Fibroblast of mammary gland (primary cell): ENCODE measurements at regions not wholly inside any gene's neighbourhood (a gene's known extent, or its start where the extent isn't known, plus 50 kb on each side); places are given as distances from the start of the nearest gene placed in this dataset.

ENCODE experiments used
- DNase-seq: peaks from one replicate; pipeline ENCODE4 v3.0.0-alpha.2; 2010; ENCODE audit warnings: low read depth
- H3K4me3 ChIP-seq: 2 replicates; pipeline ENCODE4 v1.5.1; 2011; ENCODE audit warnings: low read depth, mild to moderate bottlenecking, low read length, moderate library complexity; ENCODE audit not compliant: control insufficient read depth
- CTCF ChIP-seq: conservative IDR thresholded peaks from 2 replicates; pipeline ENCODE4 v1.5.1; 2011; ENCODE audit warnings: low read depth, low read length, inconsistent platforms; ENCODE audit not compliant: control insufficient read depth, insufficient read depth

DNA sequence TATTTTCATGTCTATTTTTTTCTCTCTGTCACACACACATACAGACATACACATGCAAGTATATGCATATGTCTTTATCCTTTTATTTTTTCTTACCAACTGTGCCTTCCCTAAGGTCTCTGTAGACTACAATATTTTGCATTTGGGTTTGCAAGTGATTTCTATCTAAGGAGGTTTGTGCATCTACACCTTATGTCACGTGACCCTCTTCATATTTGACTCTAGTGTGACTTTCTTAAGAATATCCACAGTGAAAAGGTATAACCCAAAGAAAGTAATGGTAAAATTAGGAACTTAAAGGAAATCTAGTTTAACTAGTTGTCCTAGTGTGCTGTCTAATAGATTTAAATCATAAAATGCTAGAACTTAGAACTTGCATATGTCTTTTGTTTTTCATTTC lies 298.8 kb upstream of the LRIG3 start:
- H3K4me3 ChIP-seq = no peak overlapping the region
- TF ChIP-seq CTCF = no peak
- no peak for DNase-seq

GRCh38 chr12:59196989-59197388 lies 276.7 kb upstream of the LRIG3 start:
- no peak for DNase-seq
- no peak overlapping the region for H3K4me3 ChIP-seq
- no peak for TF ChIP-seq CTCF

DNA sequence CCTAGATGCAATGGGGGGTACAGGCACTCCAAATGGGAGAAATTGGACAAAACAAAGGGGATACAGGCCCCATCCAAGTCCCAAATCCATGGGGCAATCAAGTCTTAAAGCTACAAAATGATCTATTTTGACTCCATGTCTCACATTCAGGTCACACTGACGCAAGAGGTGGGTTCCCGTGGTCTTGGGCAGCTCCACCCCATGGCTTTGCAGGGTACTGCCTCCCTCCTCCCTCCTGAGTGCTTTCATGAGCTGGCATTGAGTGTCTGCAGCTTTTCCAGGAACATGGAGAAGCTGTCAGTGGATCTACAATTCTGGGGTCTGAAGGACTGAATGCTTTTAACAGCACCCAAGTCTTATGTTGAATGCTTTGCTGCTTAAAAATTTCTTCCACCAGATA lies 274.5 kb upstream of the LRIG3 start:
- no peak for TF ChIP-seq CTCF
- no peak for DNase-seq

DNA sequence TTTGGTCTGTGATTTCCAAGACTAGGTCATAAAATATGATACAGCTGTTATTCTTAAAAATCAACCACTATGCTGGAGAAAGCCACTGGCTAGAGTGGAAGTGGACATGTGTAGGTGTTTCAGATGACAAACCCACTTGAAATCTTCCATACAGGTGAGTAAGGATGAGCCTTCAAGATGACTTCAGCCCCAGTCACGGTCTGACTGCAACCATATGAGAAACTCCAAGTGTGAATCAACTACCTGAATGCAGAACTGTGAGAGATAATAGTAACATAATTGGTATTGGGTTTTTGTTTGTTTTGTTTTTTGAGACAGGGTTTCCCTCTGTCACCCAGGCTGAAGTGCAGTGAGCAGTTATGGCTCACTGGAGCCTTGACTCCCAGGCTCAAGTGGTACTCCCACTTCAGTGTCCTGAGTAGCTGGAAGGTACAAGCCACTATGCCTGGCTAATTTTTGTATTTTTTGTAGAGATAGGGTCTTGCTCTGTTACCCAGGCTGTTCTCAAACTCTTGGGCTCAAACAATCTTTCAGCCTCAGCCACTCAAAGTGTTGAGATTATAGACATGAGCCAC lies 273.3 kb upstream of the LRIG3 start:
- no peak for DNase-seq
- TF ChIP-seq CTCF = no peak
- no peak overlapping the region for H3K4me3 ChIP-seq

More for the DNA sequence above, 274.5 kb upstream of the LRIG3 start:
- H3K4me3 ChIP-seq = no peak overlapping the region

DNA sequence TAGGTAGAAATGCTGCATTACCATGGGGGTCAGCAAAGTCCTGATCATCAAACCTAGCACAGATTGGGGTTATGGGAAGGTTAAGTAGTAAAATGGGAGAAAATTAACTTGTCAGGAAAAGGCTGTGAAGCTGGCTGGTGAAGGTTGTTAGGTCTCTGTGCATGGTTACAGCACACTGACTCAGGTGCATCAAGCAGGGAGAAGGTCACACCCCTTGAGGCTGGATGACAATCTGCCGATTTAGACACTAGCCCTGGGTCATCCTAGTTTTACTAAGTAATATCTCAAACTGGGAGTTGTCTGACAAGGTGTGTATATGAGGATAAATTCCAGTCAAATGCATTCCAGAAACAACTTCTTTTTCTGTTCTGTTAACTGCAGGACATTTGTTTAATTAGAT lies 271.1 kb upstream of the LRIG3 start:
- DNase-seq = no peak
- no peak overlapping the region for H3K4me3 ChIP-seq
- TF ChIP-seq CTCF = no peak

DNA sequence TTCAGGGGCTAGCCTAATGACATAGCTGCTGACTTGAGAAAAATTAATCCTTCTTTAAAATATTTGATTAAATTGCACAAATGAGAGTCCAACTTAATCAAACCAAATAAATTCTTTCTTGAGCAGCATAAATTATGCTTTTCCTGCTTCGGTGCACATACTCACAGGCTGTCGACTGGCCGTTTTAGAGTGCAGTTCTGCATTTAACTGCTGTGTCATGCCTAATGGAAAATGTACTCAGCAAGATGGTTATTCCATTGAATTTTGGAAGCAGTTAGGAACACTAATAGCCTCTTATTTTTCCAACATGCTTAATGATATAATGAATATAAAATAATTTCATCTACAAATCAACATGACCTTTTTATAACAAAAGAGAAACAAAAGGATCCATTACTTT lies 266.1 kb upstream of the LRIG3 start:
- DNase-seq = no peak
- no peak for TF ChIP-seq CTCF
- H3K4me3 ChIP-seq = no peak overlapping the region

DNA sequence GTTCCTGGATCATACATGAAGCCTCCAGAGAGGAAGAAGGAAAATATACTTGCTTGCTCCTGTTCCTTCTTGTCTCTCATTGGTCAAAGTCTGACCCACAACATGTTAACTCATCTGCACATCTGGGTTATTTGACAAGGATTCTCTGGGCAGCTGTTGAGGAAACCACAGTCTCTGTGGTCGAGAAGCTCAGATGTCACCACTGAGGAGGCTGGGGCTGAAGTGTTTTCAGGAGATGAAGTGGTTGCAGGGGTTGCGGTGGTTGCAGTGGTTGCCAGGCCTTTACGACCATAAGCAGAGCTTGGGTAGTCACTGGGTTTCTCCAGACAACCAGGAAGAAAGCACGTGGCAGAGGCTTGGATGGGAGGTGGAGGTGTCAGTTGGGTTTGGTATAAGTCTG lies 265.0 kb upstream of the LRIG3 start:
- no peak for DNase-seq
- TF ChIP-seq CTCF = no peak
- H3K4me3 ChIP-seq = no peak overlapping the region
